ENCODE measurements at regions not wholly inside any gene's neighbourhood (a gene's known extent, or its start where the extent isn't known, plus 50 kb on each side); places are given as distances from the start of the nearest gene placed in this dataset.

GRCh38 chr4:133081246-133081645, 67.8 kb upstream of the PCDH10 start:
- no peak overlapping the region for H3K4me3 Mint-ChIP-seq (ENCODE audit: unreplicated experiment)
- no peaks in the 10 kb centered on the region for H3K36me3 Mint-ChIP-seq (ENCODE audit: low read depth)
- H3K9me3 Mint-ChIP-seq (ENCODE audit: low read depth), result peaks cover 6% of the 10 kb centered on the region
- no peaks in the 10 kb centered on the region for H3K4me1 Mint-ChIP-seq (ENCODE audit: low read depth)
- no peaks in the 10 kb centered on the region for H3K27me3 Mint-ChIP-seq (ENCODE audit: low read depth)
- DNase-seq (ENCODE audit: low spot score), result no peak
- TF ChIP-seq CTCF (IDR thresholded peaks at IDR 0.05), result peak; percentile 11
- no peak overlapping the region for H3K27ac Mint-ChIP-seq (ENCODE audit: unreplicated experiment)

GRCh38 chr4:133084421-133084820, 64.7 kb upstream of the PCDH10 start:
- no peaks in the 10 kb centered on the region for H3K9me3 Mint-ChIP-seq (ENCODE audit: low read depth)
- H3K27ac Mint-ChIP-seq (ENCODE audit: unreplicated experiment), result no peak overlapping the region
- no peaks in the 10 kb centered on the region for H3K4me1 Mint-ChIP-seq (ENCODE audit: low read depth)
- H3K36me3 Mint-ChIP-seq (ENCODE audit: low read depth), result no peaks in the 10 kb centered on the region
- no peak overlapping the region for H3K4me3 Mint-ChIP-seq (ENCODE audit: unreplicated experiment)
- no peak for TF ChIP-seq CTCF (IDR thresholded peaks at IDR 0.05)
- no peak for DNase-seq (ENCODE audit: low spot score)
- no peaks in the 10 kb centered on the region for H3K27me3 Mint-ChIP-seq (ENCODE audit: low read depth)

- H3K9me3 Mint-ChIP-seq (ENCODE audit: low read depth), result peaks cover 10% of the 10 kb centered on the region
- H3K27me3 Mint-ChIP-seq (ENCODE audit: low read depth), result no peaks in the 10 kb centered on the region
- no peak for TF ChIP-seq CTCF (IDR thresholded peaks at IDR 0.05)
- no peaks in the 10 kb centered on the region for H3K4me1 Mint-ChIP-seq (ENCODE audit: low read depth)
- H3K27ac Mint-ChIP-seq (ENCODE audit: unreplicated experiment), result no peak overlapping the region
- no peaks in the 10 kb centered on the region for H3K36me3 Mint-ChIP-seq (ENCODE audit: low read depth)
- no peak overlapping the region for H3K4me3 Mint-ChIP-seq (ENCODE audit: unreplicated experiment)
- no peak for DNase-seq (ENCODE audit: low spot score)
These were observed 53.5 kb upstream of the PCDH10 start for GRCh38 chr4:133095591-133095990.

GRCh38 chr4:133096972-133097371, 52.1 kb upstream of the PCDH10 start:
- H3K4me3 Mint-ChIP-seq (ENCODE audit: unreplicated experiment), result no peak overlapping the region
- no peak for DNase-seq (ENCODE audit: low spot score)
- no peak for TF ChIP-seq CTCF (IDR thresholded peaks at IDR 0.05)
- H3K27me3 Mint-ChIP-seq (ENCODE audit: low read depth), result no peaks in the 10 kb centered on the region
- H3K4me1 Mint-ChIP-seq (ENCODE audit: low read depth), result no peaks in the 10 kb centered on the region
- peaks cover 10% of the 10 kb centered on the region for H3K9me3 Mint-ChIP-seq (ENCODE audit: low read depth)
- no peak overlapping the region for H3K27ac Mint-ChIP-seq (ENCODE audit: unreplicated experiment)
- H3K36me3 Mint-ChIP-seq (ENCODE audit: low read depth), result no peaks in the 10 kb centered on the region
